HG03469 (cell line): ENCODE measurements at regions not wholly inside any gene's neighbourhood (a gene's known extent, or its start where the extent isn't known, plus 50 kb on each side); places are given as distances from the start of the nearest gene placed in this dataset.

ENCODE experiments used
- ATAC-seq: cut with Tn5 transposase; IDR thresholded peaks from one replicate; pipeline ENCODE4 v1.9.1; 2021; ENCODE audit warnings: mild to moderate bottlenecking, moderate library complexity, moderate number of reproducible peaks; ENCODE audit not compliant: unreplicated experiment

GRCh38 chr9:8189881-8190280 lies 390.3 kb upstream of the DMAC1 start:
- no peak for ATAC-seq

DNA sequence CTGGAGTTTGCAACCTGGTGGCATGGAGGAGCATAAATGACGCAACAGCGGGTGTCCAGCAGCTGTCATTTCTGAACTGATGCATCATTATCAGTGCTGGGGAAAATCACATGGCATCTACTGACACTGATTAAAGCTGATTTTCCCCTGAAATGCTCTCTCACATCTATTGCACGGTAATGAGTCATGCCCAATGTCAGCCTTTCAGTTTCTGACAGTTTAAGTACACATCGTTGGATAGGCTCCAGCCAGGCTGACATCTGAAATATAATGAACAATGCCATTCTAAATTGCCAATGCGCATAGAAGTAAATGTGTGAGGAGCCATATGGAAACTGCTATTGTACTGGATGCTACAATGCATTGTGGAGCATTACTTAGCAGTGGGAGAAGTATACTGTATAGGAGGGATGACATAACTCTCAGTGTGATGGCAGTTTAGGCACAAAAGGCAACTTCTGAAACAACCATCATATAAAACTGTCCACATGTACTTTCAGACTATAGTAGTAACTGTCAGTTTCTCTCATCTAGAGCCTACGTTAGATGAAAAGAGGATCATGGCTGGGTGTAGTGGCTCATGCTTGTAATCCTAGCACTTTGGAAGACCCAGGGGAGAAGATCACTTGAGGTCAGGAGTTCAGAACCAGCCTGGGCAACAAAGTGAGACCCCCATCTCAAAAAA lies 389.3 kb upstream of the DMAC1 start:
- no peak for ATAC-seq

- ATAC-seq = no peak
Observed at GRCh38 chr9:8186560-8186959, 387.0 kb upstream of the DMAC1 start.

GRCh38 chr9:8183618-8184017 lies 384.0 kb upstream of the DMAC1 start:
- no peak for ATAC-seq

DNA sequence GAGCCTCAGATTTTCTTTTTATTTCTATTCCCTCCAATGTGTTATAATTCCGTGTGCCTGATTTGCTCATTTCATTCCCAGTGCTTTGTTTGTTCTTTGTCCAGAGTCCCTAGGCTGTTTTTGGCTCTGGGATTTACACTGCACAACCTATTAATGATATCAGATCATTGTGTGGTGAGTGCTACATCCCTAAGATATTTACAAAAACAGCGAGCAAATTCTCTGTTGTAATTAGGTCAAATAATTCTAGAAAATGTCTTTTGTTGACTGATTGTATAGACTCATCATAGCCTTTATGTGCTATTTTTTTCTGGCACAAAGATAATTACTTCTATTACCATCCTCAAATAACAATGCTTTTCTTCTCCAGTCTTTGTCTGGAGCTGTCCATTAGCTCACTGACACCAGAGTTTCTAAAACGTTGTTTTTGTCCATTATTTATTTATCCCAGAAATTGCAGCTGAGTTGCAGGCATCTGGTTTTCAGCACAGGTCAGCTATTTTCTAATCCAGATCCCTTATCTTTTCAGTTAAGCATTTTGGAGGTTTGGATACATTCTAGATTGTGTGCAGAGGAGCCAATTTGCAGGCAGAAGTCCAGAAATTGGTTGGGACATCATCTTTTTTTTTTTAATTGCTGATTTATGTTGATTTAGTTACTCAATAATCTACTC lies 379.9 kb upstream of the DMAC1 start:
- ATAC-seq = no peak

DNA sequence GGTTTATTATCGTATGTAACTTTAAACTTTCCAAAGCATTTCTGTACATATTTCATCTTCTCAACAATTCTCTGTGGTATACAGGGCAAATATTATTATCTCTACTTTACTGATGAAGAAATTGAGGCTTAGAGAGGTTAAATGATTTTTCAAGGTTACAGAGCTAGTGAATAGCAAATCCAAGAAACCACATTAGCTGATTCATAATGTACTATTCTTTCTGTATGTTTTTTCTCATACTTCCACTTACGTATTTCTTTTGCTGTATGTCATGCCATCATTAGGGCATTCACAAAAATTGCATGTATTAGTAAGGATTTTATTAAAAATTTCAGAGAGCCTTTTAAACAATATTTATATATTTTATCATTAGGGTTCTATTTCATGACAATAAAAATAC lies 372.4 kb upstream of the DMAC1 start:
- ATAC-seq = no peak

DNA sequence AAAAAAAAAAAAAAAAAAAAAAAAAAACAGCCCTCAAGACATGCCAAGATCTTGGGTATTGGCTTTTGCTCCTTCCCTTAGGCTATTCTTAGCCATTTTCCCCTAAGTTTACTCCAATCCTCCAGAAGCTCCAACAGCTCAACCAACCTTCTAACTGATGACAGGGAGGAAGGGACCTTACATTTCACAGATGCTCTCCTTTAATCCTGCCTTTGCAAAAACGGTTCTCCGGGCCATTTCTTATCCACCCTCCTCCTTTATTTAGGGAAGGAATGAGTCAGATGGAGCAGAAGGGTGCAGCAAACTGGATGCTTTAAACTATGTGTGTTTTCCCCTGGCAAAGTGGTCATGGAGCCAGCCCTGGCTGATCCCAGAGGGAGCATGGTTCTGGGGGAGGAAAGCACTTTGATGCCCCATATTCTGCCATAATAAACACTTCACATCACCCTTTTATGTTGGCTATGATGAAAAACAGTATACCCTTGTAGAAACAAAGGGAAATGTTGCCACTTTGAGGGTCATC lies 369.4 kb upstream of the DMAC1 start:
- ATAC-seq = no peak

- no peak for ATAC-seq
Observed at GRCh38 chr9:8160787-8161186, 361.2 kb upstream of the DMAC1 start.

GRCh38 chr9:8158574-8158973 lies 359.0 kb upstream of the DMAC1 start:
- no peak for ATAC-seq

DNA sequence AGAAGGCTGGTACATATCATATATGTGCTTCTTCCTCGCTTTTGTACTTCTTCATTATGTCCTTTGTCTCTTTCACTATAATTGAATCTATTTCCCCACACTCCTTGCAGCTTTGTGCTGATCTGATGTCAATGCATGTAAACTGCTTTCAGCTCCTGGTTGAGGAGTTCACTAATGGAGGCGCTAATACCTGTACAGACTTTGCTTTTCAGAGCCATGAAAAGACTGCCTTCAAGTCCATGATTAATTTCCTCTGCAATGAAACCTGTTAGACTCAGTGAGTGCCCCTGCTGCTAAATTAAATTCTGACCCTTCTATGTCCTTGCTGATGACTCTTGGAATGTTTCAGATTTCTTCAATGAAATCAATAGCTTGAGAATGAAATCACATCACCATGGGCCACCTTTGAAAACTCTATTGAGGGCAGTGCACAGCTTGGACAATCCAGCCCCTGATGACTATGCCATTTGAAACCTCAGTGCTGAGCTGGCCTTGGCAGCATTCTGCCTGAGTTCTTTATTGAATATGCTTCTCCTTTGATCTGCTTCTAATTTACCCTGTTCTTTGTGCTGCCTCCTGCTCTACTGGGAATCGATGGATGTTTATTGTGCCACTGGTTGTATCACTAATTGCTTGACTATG lies 358.2 kb upstream of the DMAC1 start:
- no peak for ATAC-seq

DNA sequence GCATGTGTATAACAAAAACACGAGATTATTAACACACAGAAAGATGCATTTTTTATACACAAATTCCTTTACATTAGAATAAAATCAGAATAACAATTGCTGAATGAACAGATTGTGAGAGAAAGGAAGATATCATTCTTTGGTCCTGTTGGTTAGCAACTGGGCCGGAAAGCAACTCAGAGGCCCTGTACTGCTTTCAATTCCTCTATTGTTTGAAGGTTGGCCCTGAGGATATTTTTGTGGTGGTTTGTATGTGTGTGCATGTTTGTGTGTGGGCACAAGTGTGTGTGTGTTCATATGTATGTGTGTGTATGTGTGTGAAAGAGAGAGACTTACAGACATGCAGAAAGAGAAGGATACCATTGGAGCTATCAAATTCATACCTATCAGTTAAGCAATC lies 356.8 kb upstream of the DMAC1 start:
- no peak for ATAC-seq

GRCh38 chr9:8155706-8156105 lies 356.1 kb upstream of the DMAC1 start:
- no peak for ATAC-seq

- no peak for ATAC-seq
Observed at GRCh38 chr9:8143677-8144076, 344.1 kb upstream of the DMAC1 start.

GRCh38 chr9:8140557-8140956 lies 341.0 kb upstream of the DMAC1 start:
- no peak for ATAC-seq

- ATAC-seq = no peak
Observed at GRCh38 chr9:8139756-8140155, 340.2 kb upstream of the DMAC1 start.

GRCh38 chr9:8136477-8136876 lies 336.9 kb upstream of the DMAC1 start:
- ATAC-seq = peak; percentile 70

DNA sequence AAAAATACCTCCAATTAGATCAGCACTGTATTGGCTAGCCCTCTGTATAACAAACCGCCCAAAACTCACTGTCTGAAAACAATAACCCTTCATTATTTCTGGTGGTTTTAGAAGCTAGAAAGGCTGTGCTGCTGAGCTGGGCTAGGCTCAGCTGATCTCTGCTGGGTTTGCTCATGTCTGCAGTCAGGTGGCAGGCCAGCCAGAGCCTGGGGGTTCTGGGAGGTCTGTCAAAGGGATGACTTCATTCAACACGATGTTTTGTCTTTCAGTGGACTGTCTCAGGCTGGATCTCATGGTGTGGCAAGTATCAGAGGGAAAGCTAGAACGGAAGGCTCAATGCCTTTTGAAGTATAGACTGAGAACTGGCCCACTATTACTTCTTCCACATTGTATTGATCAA lies 335.1 kb upstream of the DMAC1 start:
- no peak for ATAC-seq

GRCh38 chr9:8133606-8134005 lies 334.0 kb upstream of the DMAC1 start:
- no peak for ATAC-seq

DNA sequence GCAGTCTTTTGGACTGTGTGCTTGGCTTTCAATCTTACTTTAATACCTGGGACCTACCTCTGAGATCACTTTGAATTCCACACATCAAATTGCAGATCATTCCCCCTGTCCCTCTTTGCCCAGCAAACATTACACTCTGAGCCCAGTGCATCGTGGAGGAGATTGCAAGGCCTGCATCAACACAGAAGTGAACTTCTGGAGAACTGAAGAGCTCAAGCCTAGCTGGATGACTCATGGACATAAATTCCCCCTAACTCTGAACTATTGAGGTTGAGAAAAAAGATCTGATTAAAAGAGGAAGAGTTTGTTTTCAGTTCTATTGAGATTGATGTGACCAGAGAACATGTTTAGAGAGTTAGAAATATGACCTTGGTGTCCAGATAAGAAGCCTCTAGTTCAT lies 316.0 kb upstream of the DMAC1 start:
- no peak for ATAC-seq

GRCh38 chr9:8114826-8115225 lies 315.2 kb upstream of the DMAC1 start:
- ATAC-seq = no peak

GRCh38 chr9:8106362-8106761 lies 306.8 kb upstream of the DMAC1 start:
- ATAC-seq = no peak

DNA sequence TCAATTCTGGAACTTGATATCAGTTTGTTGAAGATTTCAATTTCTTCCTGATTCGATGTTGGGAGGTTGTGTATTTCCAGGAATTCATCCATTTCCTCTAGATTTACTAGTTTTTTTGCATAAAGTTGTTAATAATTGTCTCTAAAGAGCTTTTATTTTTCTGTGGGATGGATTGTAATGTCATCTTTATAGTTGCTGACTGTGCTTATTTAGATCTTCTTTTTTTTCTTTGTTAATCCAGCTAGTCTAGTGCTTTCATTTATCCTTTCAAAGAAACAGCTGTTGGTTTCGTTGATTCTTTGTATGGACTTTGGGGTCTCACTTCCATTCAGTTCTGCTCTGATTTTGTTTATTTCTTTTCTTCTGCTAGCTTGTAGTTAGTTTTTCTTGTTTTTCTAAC lies 302.0 kb upstream of the DMAC1 start:
- no peak for ATAC-seq
